H9 (cell line): ENCODE measurements at regions not wholly inside any gene's neighbourhood (a gene's known extent, or its start where the extent isn't known, plus 50 kb on each side); places are given as distances from the start of the nearest gene placed in this dataset.

Experiments
- DNase-seq: peaks from one replicate; pipeline ENCODE4 v3.0.0-alpha.2; 2017
- H2AFZ ChIP-seq: one replicate; pipeline ENCODE4 v1.6.1; 2013; ENCODE audit warnings: mild to moderate bottlenecking, low read length, control low read depth, moderate library complexity
- H2AK5ac ChIP-seq: 2 replicates; pipeline ENCODE4 v1.6.1; 2013; ENCODE audit warnings: low read length, control low read depth, mixed read lengths; ENCODE audit not compliant: insufficient read length
- H2BK120ac ChIP-seq: one replicate; pipeline ENCODE4 v1.6.1; 2013; ENCODE audit warnings: low read depth, mild to moderate bottlenecking, low read length, control low read depth, inconsistent platforms; ENCODE audit not compliant: poor library complexity, severe bottlenecking
- H2BK12ac ChIP-seq: 2 replicates; pipeline ENCODE4 v1.6.1; 2013; ENCODE audit warnings: low read length, control low read depth, mixed read lengths, low read depth; ENCODE audit not compliant: insufficient read length
- H2BK15ac ChIP-seq: 2 replicates; pipeline ENCODE4 v1.6.1; 2013; ENCODE audit warnings: low read depth, low read length, control low read depth
- H2BK20ac ChIP-seq: one replicate; pipeline ENCODE4 v1.6.1; 2013; ENCODE audit warnings: low read depth, mild to moderate bottlenecking, low read length, control low read depth, inconsistent platforms; ENCODE audit not compliant: poor library complexity, severe bottlenecking
- H2BK5ac ChIP-seq: 2 replicates; pipeline ENCODE4 v1.6.1; 2013; ENCODE audit warnings: low read length, control low read depth, mixed read lengths; ENCODE audit not compliant: insufficient read length
- H3K14ac ChIP-seq: 2 replicates; pipeline ENCODE4 v1.6.1; 2013; ENCODE audit warnings: low read length, control low read depth; ENCODE audit not compliant: insufficient read depth
- H3K18ac ChIP-seq: 2 replicates; pipeline ENCODE4 v1.6.1; 2013; ENCODE audit warnings: low read depth, mild to moderate bottlenecking, mixed read lengths, low read length, control low read depth; ENCODE audit not compliant: insufficient read length
- H3K23ac ChIP-seq: 2 replicates; pipeline ENCODE4 v1.6.1; 2013; ENCODE audit warnings: low read length, control low read depth, mixed read lengths, low read depth; ENCODE audit not compliant: insufficient read length
- H3K23me2 ChIP-seq: 2 replicates; pipeline ENCODE4 v1.6.1; 2013; ENCODE audit warnings: low read depth, mild to moderate bottlenecking, mixed read lengths, low read length, control low read depth; ENCODE audit not compliant: insufficient read length, poor library complexity, severe bottlenecking
- H3K27ac ChIP-seq: 2 replicates; pipeline ENCODE4 v1.5.1; 2013; ENCODE audit warnings: low read length, control low read depth, mixed read lengths, low read depth; ENCODE audit not compliant: insufficient read length
- H3K27me3 ChIP-seq: 2 replicates; pipeline ENCODE4 v1.6.1; 2013; ENCODE audit warnings: low read length, control low read depth, inconsistent platforms; ENCODE audit not compliant: insufficient read depth
- H3K4ac ChIP-seq: 2 replicates; pipeline ENCODE4 v1.6.1; 2013; ENCODE audit warnings: low read depth, mild to moderate bottlenecking, control low read depth, inconsistent platforms, low read length, moderate library complexity
- H3K4me1 ChIP-seq: 2 replicates; pipeline ENCODE4 v1.6.1; 2013; ENCODE audit warnings: low read length, control low read depth, inconsistent platforms; ENCODE audit not compliant: insufficient read depth
- H3K4me2 ChIP-seq: 2 replicates; pipeline ENCODE4 v1.6.1; 2013; ENCODE audit warnings: low read length, control low read depth, mixed read lengths; ENCODE audit not compliant: insufficient read length, insufficient read depth
- H3K56ac ChIP-seq: 2 replicates; pipeline ENCODE4 v1.6.1; 2013; ENCODE audit warnings: low read depth, mild to moderate bottlenecking, mixed read lengths, low read length, control low read depth; ENCODE audit not compliant: insufficient read length
- H3K79me1 ChIP-seq: 2 replicates; pipeline ENCODE4 v1.6.1; 2013; ENCODE audit warnings: low read depth, mild to moderate bottlenecking, moderate library complexity, low read length, control low read depth, inconsistent platforms; ENCODE audit not compliant: insufficient read depth, poor library complexity, severe bottlenecking
- H3K79me2 ChIP-seq: 2 replicates; pipeline ENCODE4 v1.6.1; 2013; ENCODE audit warnings: low read length, control low read depth, inconsistent platforms; ENCODE audit not compliant: insufficient read depth
- H3K9ac ChIP-seq: 2 replicates; pipeline ENCODE4 v1.6.1; 2013; ENCODE audit warnings: low read length, control low read depth, mixed read lengths; ENCODE audit not compliant: insufficient read length; ENCODE audit errors: extremely low read depth
- H3K9me3 ChIP-seq: one replicate; pipeline ENCODE4 v1.6.1; 2013; ENCODE audit warnings: low read depth, low read length, inconsistent platforms; ENCODE audit not compliant: control insufficient read depth
- H3T11ph ChIP-seq: one replicate; pipeline ENCODE4 v1.6.1; 2013; ENCODE audit warnings: mild to moderate bottlenecking, low read length, control low read depth, inconsistent platforms
- H4K20me1 ChIP-seq: one replicate; pipeline ENCODE4 v1.6.1; 2013; ENCODE audit not compliant: control insufficient read depth, insufficient read length, insufficient read depth
- H4K5ac ChIP-seq: 2 replicates; pipeline ENCODE4 v1.6.1; 2013; ENCODE audit warnings: low read depth, mild to moderate bottlenecking, mixed read lengths, low read length, control low read depth; ENCODE audit not compliant: insufficient read length
- H4K8ac ChIP-seq: replicated peaks from 2 replicates; pipeline ENCODE4 v1.6.1; 2013; ENCODE audit warnings: low read length, control low read depth, mixed read lengths, low read depth; ENCODE audit not compliant: insufficient read length
- H4K91ac ChIP-seq: 2 replicates; pipeline ENCODE4 v1.6.1; 2013; ENCODE audit warnings: low read depth, mild to moderate bottlenecking, moderate library complexity, mixed read lengths, low read length, control low read depth; ENCODE audit not compliant: insufficient read length
- H3K27ac Mint-ChIP-seq, 3 experiments: 2 replicates in 2 of 3; 3 replicates in 1 of 3; pipeline ENCODE4 v1.8.0; 2020 to 2021; ENCODE audit warnings: mixed read lengths in 3 of 3, mild to moderate bottlenecking in 1 of 3, moderate library complexity in 1 of 3
- H3K27me3 Mint-ChIP-seq: 2 replicates; pipeline ENCODE4 v1.8.0; 2021; ENCODE audit warnings: low read depth, mild to moderate bottlenecking, moderate library complexity, mixed read lengths
- H3K36me3 Mint-ChIP-seq, 3 experiments: 2 replicates in 2 of 3; 3 replicates in 1 of 3; pipeline ENCODE4 v1.8.0; 2020 to 2021; ENCODE audit warnings: low read depth in 3 of 3, mixed read lengths in 3 of 3; ENCODE audit not compliant: insufficient read depth in 1 of 3
- H3K4me1 Mint-ChIP-seq, 2 experiments: 2 replicates each; pipeline ENCODE4 v1.8.0; 2020; ENCODE audit warnings: mixed read lengths in 2 of 2
- H3K4me3 Mint-ChIP-seq, 2 experiments: 2 replicates in 1 of 2; 3 replicates in 1 of 2; pipeline ENCODE4 v1.8.0; 2020 to 2021; ENCODE audit warnings: mild to moderate bottlenecking in 2 of 2, mixed read lengths in 2 of 2, moderate library complexity in 1 of 2
- H3K9me3 Mint-ChIP-seq, 2 experiments: 2 replicates in 1 of 2; 3 replicates in 1 of 2; pipeline ENCODE4 v1.8.0; 2020; ENCODE audit warnings: mild to moderate bottlenecking in 2 of 2, mixed read lengths in 2 of 2, moderate library complexity in 1 of 2
- CTCF ChIP-seq: fragments of 200-600 bp; sonication (generic); conservative IDR thresholded peaks from 3 replicates; pipeline ENCODE4 v1.8.0; 2021; ENCODE audit warnings: antibody characterized with exemption, mild to moderate bottlenecking
- WGBS: extraction: QIAGEN DNeasy Blood & Tissue Kit; methylation state at CpG from one replicate; pipeline ENCODE4 v1.1.7; 2013; ENCODE audit warnings: missing lambda C conversion rate, low lambda C conversion rate, mixed read lengths; ENCODE audit not compliant: insufficient read length; ENCODE audit errors: extremely low coverage; 5-methylcytosine and 5-hydroxymethylcytosine counted together

- no peak overlapping the region for H3K23ac ChIP-seq
- no peak overlapping the region for H2BK15ac ChIP-seq
- H3K9ac ChIP-seq, result no peak overlapping the region
- no peaks in the 10 kb centered on the region for H3K79me1 ChIP-seq
- H3K27ac ChIP-seq, result no peak overlapping the region
- H3K4ac ChIP-seq, result no peak overlapping the region
- no peak overlapping the region for H3K56ac ChIP-seq
- H3K4me2 ChIP-seq, result no peak overlapping the region
- Mint-ChIP-seq H3K27ac (peak overlapping the region in 1 of 3 experiments; percentile 78; a peak in 1 of 7 replicates), H3K4me1 (peaks cover 9 to 11% of the 10 kb centered on the region in 2 experiments), H3K4me3 (no peak overlapping the region), H3K9me3 (no peaks in the 10 kb centered on the region), H3K36me3 (peaks cover 0 to 3% (median 0%) of the 10 kb centered on the region in 3 experiments; a peak in 2 of 7 replicates), H3K27me3 (no peaks in the 10 kb centered on the region)
- no peak for DNase-seq
- no peak overlapping the region for H2AK5ac ChIP-seq
- TF ChIP-seq CTCF, result no peak
- no peaks in the 10 kb centered on the region for H3K9me3 ChIP-seq
- H2BK20ac ChIP-seq, result no peak overlapping the region
- H3T11ph ChIP-seq, result no peak overlapping the region
- no peaks in the 10 kb centered on the region; the same call in 1 of the 2 replicates for H3K4me1 ChIP-seq
- no peak overlapping the region for H4K8ac ChIP-seq
- H2BK5ac ChIP-seq, result no peak overlapping the region
- no peak overlapping the region for H2BK120ac ChIP-seq
- no peaks in the 10 kb centered on the region for H3K79me2 ChIP-seq
- H3K23me2 ChIP-seq, result no peaks in the 10 kb centered on the region
- H3K27me3 ChIP-seq, result no peaks in the 10 kb centered on the region
- no peak overlapping the region for H2BK12ac ChIP-seq
- no peak overlapping the region for H3K18ac ChIP-seq
- H3K14ac ChIP-seq, result no peak overlapping the region
- H4K91ac ChIP-seq, result no peak overlapping the region
- no peak overlapping the region for H2AFZ ChIP-seq
- H4K5ac ChIP-seq, result no peak overlapping the region
- no peaks in the 10 kb centered on the region for H4K20me1 ChIP-seq
- no CpG with 5 or more reads among the region's 5 CpGs for WGBS
Observed at GRCh38 chr15:92801774-92802464, 98.2 kb upstream of the CHD2 start.
